CD14-positive monocyte (primary cell): ENCODE measurements at regions not wholly inside any gene's neighbourhood (a gene's known extent, or its start where the extent isn't known, plus 50 kb on each side); places are given as distances from the start of the nearest gene placed in this dataset.

Experiments used
- DNase-seq, 3 donors: peaks; one replicate each; pipeline ENCODE4 v3.0.0-alpha.2; 2011 to 2022
- H2AFZ ChIP-seq: 2 replicates; pipeline ENCODE4 v1.6.0; 2012; ENCODE audit warnings: mild to moderate bottlenecking, low read depth, low read length, inconsistent platforms; ENCODE audit not compliant: insufficient read depth, poor library complexity, severe bottlenecking
- H3K27ac ChIP-seq, 2 donors: 1 replicate in 1 of 2; 2 replicates in 1 of 2; pipeline ENCODE4 v1.5.1; 2012 to 2013; ENCODE audit warnings: low read length in 2 of 2, control low read depth in 1 of 2, inconsistent platforms in 1 of 2, low read depth in 1 of 2, mild to moderate bottlenecking in 1 of 2
- H3K27me3 ChIP-seq, 2 donors: one replicate each; pipeline versions ENCODE4 v1.6.0 to v1.6.1; 2011 to 2013; ENCODE audit warnings: low read length in 2 of 2; ENCODE audit not compliant: control insufficient read depth in 2 of 2, insufficient read depth in 2 of 2
- H3K36me3 ChIP-seq, 2 donors: replicated peaks in 1 of 2; 1 replicate in 1 of 2; 2 replicates in 1 of 2; pipeline versions ENCODE4 v1.5.1 to v1.6.1; 2012 to 2013; ENCODE audit warnings: low read length in 2 of 2, control low read depth in 1 of 2, inconsistent platforms in 1 of 2, mild to moderate bottlenecking in 1 of 2; ENCODE audit not compliant: insufficient read depth in 2 of 2, control insufficient read depth in 1 of 2
- H3K4me1 ChIP-seq, 2 donors: 1 replicate in 1 of 2; 2 replicates in 1 of 2; pipeline versions ENCODE4 v1.5.1 to v1.6.1; 2012 to 2013; ENCODE audit warnings: low read length in 2 of 2, control low read depth in 1 of 2, inconsistent platforms in 1 of 2, mild to moderate bottlenecking in 1 of 2, moderate library complexity in 1 of 2; ENCODE audit not compliant: insufficient read depth in 2 of 2, control insufficient read depth in 1 of 2
- H3K4me2 ChIP-seq: replicated peaks from 2 replicates; pipeline ENCODE3; 2012; ENCODE audit warnings: low read length, moderate library complexity, mild to moderate bottlenecking; ENCODE audit not compliant: poor library complexity, severe bottlenecking; ENCODE audit errors: extremely low read depth
- H3K4me3 ChIP-seq, 3 experiments: fragments of 200-600 bp in 1 of 3; sonication (generic) in 1 of 3; replicated peaks in 1 of 3; 1 replicate in 2 of 3; 2 replicates in 1 of 3; pipeline ENCODE4 v1.5.1; 2011 to 2013; ENCODE audit warnings: low read length in 3 of 3, mild to moderate bottlenecking in 3 of 3, control low read depth in 2 of 3, low read depth in 2 of 3, inconsistent platforms in 1 of 3, moderate library complexity in 1 of 3
- H3K79me2 ChIP-seq: 2 replicates; pipeline ENCODE4 v1.6.0; 2012; ENCODE audit warnings: mild to moderate bottlenecking, control low read depth, inconsistent platforms, low read length, moderate library complexity; ENCODE audit not compliant: insufficient read depth
- H3K9ac ChIP-seq: 2 replicates; pipeline ENCODE4 v1.6.0; 2017; ENCODE audit warnings: low read length, mild to moderate bottlenecking; ENCODE audit not compliant: insufficient read depth, poor library complexity, severe bottlenecking
- H3K9me3 ChIP-seq, 2 donors: replicated peaks in 1 of 2; 1 replicate in 1 of 2; 2 replicates in 1 of 2; pipeline versions ENCODE4 v1.5.1 to v1.6.1; 2012 to 2013; ENCODE audit warnings: low read length in 2 of 2, control low read depth in 1 of 2; ENCODE audit not compliant: control insufficient read depth in 1 of 2, insufficient read depth in 1 of 2
- H4K20me1 ChIP-seq: 2 replicates; pipeline ENCODE4 v1.6.0; 2012; ENCODE audit warnings: mild to moderate bottlenecking, low read length, control low read depth, moderate library complexity; ENCODE audit not compliant: insufficient read depth
- H3K27ac Mint-ChIP-seq, 7 donors: one replicate each; pipeline ENCODE4 v1.8.0; 2020; ENCODE audit warnings: mild to moderate bottlenecking in 7 of 7, mixed read lengths in 7 of 7, moderate library complexity in 6 of 7, inconsistent platforms in 2 of 7
- H3K27me3 Mint-ChIP-seq, 3 donors: one replicate each; pipeline ENCODE4 v1.8.0; 2021 to 2022; ENCODE audit warnings: low read depth in 3 of 3, mild to moderate bottlenecking in 3 of 3, mixed read lengths in 3 of 3, moderate library complexity in 3 of 3, inconsistent platforms in 1 of 3
- H3K36me3 Mint-ChIP-seq, 2 donors: one replicate each; pipeline ENCODE4 v1.8.0; 2020; ENCODE audit warnings: mixed read lengths in 2 of 2, inconsistent platforms in 1 of 2, mild to moderate bottlenecking in 1 of 2
- H3K4me1 Mint-ChIP-seq: one replicate; pipeline ENCODE4 v1.8.0; 2020; ENCODE audit warnings: mild to moderate bottlenecking, mixed read lengths
- H3K4me3 Mint-ChIP-seq, 2 donors: one replicate each; pipeline ENCODE4 v1.8.0; 2020; ENCODE audit warnings: mild to moderate bottlenecking in 2 of 2, mixed read lengths in 2 of 2, moderate library complexity in 1 of 2
- H3K9me3 Mint-ChIP-seq, 7 donors: one replicate each; pipeline ENCODE4 v1.8.0; 2020 to 2022; ENCODE audit warnings: mixed read lengths in 7 of 7, mild to moderate bottlenecking in 6 of 7, moderate library complexity in 6 of 7, inconsistent platforms in 2 of 7
- CTCF ChIP-seq: fragments of 200-600 bp; IDR thresholded peaks from one replicate; pipeline ENCODE4 v1.8.0; 2022; ENCODE audit warnings: antibody characterized with exemption, mild to moderate bottlenecking
- WGBS: methylation state at CpG from one replicate; pipeline ENCODE4 v1.1.5; 2013; ENCODE audit warnings: missing lambda C conversion rate; ENCODE audit not compliant: insufficient coverage; 5-methylcytosine and 5-hydroxymethylcytosine counted together
- intact Hi-C, 2 donors: fragments of 100-400 bp; cut with micrococcal nuclease; formaldehyde crosslinking; loops; one replicate each; pipeline versions ENCODE4 v1.15.0 to v1.15.1; 2023

- Mint-ChIP-seq H3K4me1 (no peaks in the 10 kb centered on the region), H3K36me3 (no peaks in the 10 kb centered on the region), H3K27me3 (no peaks in the 10 kb centered on the region), H3K27ac (no peak overlapping the region), H3K9me3 (peaks cover 3 to 15% (median 12%) of the 10 kb centered on the region in 7 donors), H3K4me3 (no peak overlapping the region)
- H3K9me3 ChIP-seq = peaks cover 8 to 18% of the 10 kb centered on the region in 2 donors
- no peaks in the 10 kb centered on the region for H3K4me1 ChIP-seq
- H3K27ac ChIP-seq = no peak overlapping the region
- H3K36me3 ChIP-seq = no peaks in the 10 kb centered on the region
- no peaks in the 10 kb centered on the region for H3K27me3 ChIP-seq
- intact Hi-C loops = no loop called here
- H4K20me1 ChIP-seq = no peaks in the 10 kb centered on the region
- DNase-seq = no peak
- H3K4me2 ChIP-seq = no peak overlapping the region
- no peak overlapping the region for H3K9ac ChIP-seq
- H3K79me2 ChIP-seq = no peaks in the 10 kb centered on the region
- no CpG with 5 or more reads among the region's 1 CpG for WGBS
- TF ChIP-seq CTCF = no peak
- H2AFZ ChIP-seq = no peak overlapping the region
- H3K4me3 ChIP-seq = no peak overlapping the region
Measured at GRCh38 chr18:33901894-33902512, 322.7 kb downstream of the NOL4 start.

- DNase-seq = no peak
- H3K36me3 ChIP-seq = no peaks in the 10 kb centered on the region
- H3K27me3 ChIP-seq = no peaks in the 10 kb centered on the region
- H3K4me3 ChIP-seq = no peak overlapping the region
- no peaks in the 10 kb centered on the region for H4K20me1 ChIP-seq
- H3K36me3 Mint-ChIP-seq = no peaks in the 10 kb centered on the region
- WGBS = 100% methylated on average over 1 of the region's 1 CpG
- intact Hi-C loops = no loop called here
- H3K9me3 ChIP-seq = peaks cover 8 to 18% of the 10 kb centered on the region in 2 donors
- no peak overlapping the region for H3K27ac Mint-ChIP-seq
- no peak for TF ChIP-seq CTCF
- no peak overlapping the region for H3K27ac ChIP-seq
- H3K4me1 Mint-ChIP-seq = no peaks in the 10 kb centered on the region
- H3K4me2 ChIP-seq = no peak overlapping the region
- no peak overlapping the region for H3K9ac ChIP-seq
- no peak overlapping the region for H3K4me3 Mint-ChIP-seq
- H2AFZ ChIP-seq = no peak overlapping the region
- H3K9me3 Mint-ChIP-seq = peaks cover 5 to 13% (median 10%) of the 10 kb centered on the region in 7 donors
- no peaks in the 10 kb centered on the region for H3K4me1 ChIP-seq
- no peaks in the 10 kb centered on the region for H3K27me3 Mint-ChIP-seq
- H3K79me2 ChIP-seq = no peaks in the 10 kb centered on the region
Measured at GRCh38 chr18:33900638-33901037, 322.6 kb downstream of the ASXL3 start.
